GM12892 (cell line): ENCODE measurements at regions not wholly inside any gene's neighbourhood (a gene's known extent, or its start where the extent isn't known, plus 50 kb on each side); places are given as distances from the start of the nearest gene placed in this dataset.

ENCODE experiments used
- POLR2A ChIP-seq: IDR thresholded peaks from 2 replicates; pipeline ENCODE4 v1.6.1; 2011; ENCODE audit warnings: low read depth, low read length, control low read depth
- TAF1 ChIP-seq: IDR thresholded peaks from 2 replicates; pipeline ENCODE4 v1.6.1; 2011; ENCODE audit warnings: low read depth, mild to moderate bottlenecking, control low read depth, low read length, borderline replicate concordance

GRCh38 chr10:120195984-120196712, 260.9 kb upstream of the PLPP4 start:
- TF ChIP-seq TAF1, result no peak
- no peak for TF ChIP-seq POLR2A
